ENCODE measurements at regions not wholly inside any gene's neighbourhood (a gene's known extent, or its start where the extent isn't known, plus 50 kb on each side); places are given as distances from the start of the nearest gene placed in this dataset.

- Histone ChIP-seq H3K23me2 (ENCODE audit: low read depth, low read length) (no peaks in the 10 kb centered on the region), H4K91ac (replicated peaks; ENCODE audit: insufficient read length, low read length) (no peak overlapping the region), H3K27ac (ENCODE audit: low read depth, low read length) (no peak overlapping the region), H3K4me1 (replicated peaks in 1 of 4; ENCODE audit: control insufficient read depth in 3 of 4, insufficient read depth in 4 of 4, low read length in 3 of 4) (peaks cover 0 to 4% (median 0%) of the 10 kb centered on the region in 4 experiments; a peak in 1 of 7 replicates), H3K79me1 (ENCODE audit: low read depth, low read length) (no peaks in the 10 kb centered on the region), H3K4me2 (ENCODE audit: insufficient read depth in 1 of 2, low read depth in 2 of 2, low read length in 2 of 2) (no peak overlapping the region), H2BK12ac (ENCODE audit: low read depth, low read length) (no peak overlapping the region), H3K36me3 (ENCODE audit: control insufficient read depth in 2 of 4, insufficient read depth in 4 of 4, low read length in 3 of 4) (no peaks in the 10 kb centered on the region), H2BK20ac (ENCODE audit: low read length) (no peak overlapping the region), H3K4me3 (ENCODE audit: extremely low read depth in 1 of 4, insufficient read depth in 2 of 4, low read depth in 3 of 4, low read length in 4 of 4) (no peak overlapping the region), H2BK15ac (ENCODE audit: low read length) (no peak overlapping the region), H4K8ac (ENCODE audit: extremely low read depth, insufficient read depth, low read length) (no peak overlapping the region), H3K14ac (ENCODE audit: insufficient read length) (no peak overlapping the region), H2AK5ac (ENCODE audit: low read depth, low read length) (no peak overlapping the region), H3K56ac (replicated peaks; ENCODE audit: insufficient read length, low read depth, low read length) (no peak overlapping the region), H2BK120ac (replicated peaks; ENCODE audit: low read depth, low read length) (no peak overlapping the region), H3K9me3 (ENCODE audit: insufficient read depth in 2 of 2, low read depth in 1 of 2, low read length in 1 of 2) (no peaks in the 10 kb centered on the region), H2AFZ (ENCODE audit: low read length) (no peak overlapping the region), H4K20me1 (replicated peaks in 1 of 2; ENCODE audit: control insufficient read depth in 1 of 2, insufficient read depth in 2 of 2, low read length in 2 of 2) (no peaks in the 10 kb centered on the region), H3K23ac (ENCODE audit: insufficient read length) (no peak overlapping the region), H3K18ac (ENCODE audit: extremely low read depth, low read length) (no peak overlapping the region), H3K79me2 (ENCODE audit: control insufficient read depth in 1 of 2, insufficient read depth in 2 of 2, low read length in 2 of 2) (no peaks in the 10 kb centered on the region), H4K5ac (ENCODE audit: insufficient read length, low read depth, low read length) (no peak overlapping the region), H3K27me3 (replicated peaks in 1 of 4; ENCODE audit: control insufficient read depth in 3 of 4, extremely low read depth in 1 of 4, insufficient read depth in 3 of 4, low read length in 3 of 4) (peaks cover 0 to 1% (median 0%) of the 10 kb centered on the region in 4 experiments; a peak in 1 of 7 replicates), H3K9ac (replicated peaks in 1 of 4; ENCODE audit: extremely low read depth in 1 of 4, low read depth in 3 of 4, low read length in 3 of 4) (no peak overlapping the region), H2BK5ac (ENCODE audit: low read depth, low read length) (no peak overlapping the region), H3K4ac (replicated peaks; ENCODE audit: insufficient read length, low read depth, low read length) (no peak overlapping the region)
- CTCF ChIA-PET (ENCODE audit: partially characterized antibody): interaction anchor here (0.6 to 1.4 kb wide), 3 partner anchors 88 to 347 kb away, joined by 3 read pairs; no protein-coding TSS in a partner anchor
- 89% methylated on average over 1 of the region's 1 CpG; no CpG with 5 or more reads in 1 of the 2 experiments for WGBS, 2 experiments (ENCODE audit: extremely low coverage in 1 of 2, insufficient coverage in 1 of 2, insufficient read length in 1 of 2, insufficient replicate concordance in 2 of 2, low coverage in 1 of 2, low lambda C conversion rate in 2 of 2, missing lambda C conversion rate in 1 of 2)
- DNase-seq (ENCODE audit: low read depth in 1 of 2, low spot score in 2 of 2) (no peak), FAIRE-seq (no peak)
- POLR2A ChIA-PET (ENCODE audit: partially characterized antibody): interaction anchor here (0.6 kb wide), 1 partner anchor 21 kb away, joined by 3 read pairs; no protein-coding TSS in a partner anchor
- TF ChIP-seq HDAC2 (IDR thresholded peaks at IDR 0.05; ENCODE audit: borderline replicate concordance in 1 of 2, low read depth in 2 of 2, low read length in 2 of 2): no peak
- TF ChIP-seq ASH2L (IDR thresholded peaks at IDR 0.05; ENCODE audit: low read length): no peak
- TF ChIP-seq EP300 (IDR thresholded peaks at IDR 0.05; ENCODE audit: borderline replicate concordance in 1 of 2, low read depth in 2 of 2, low read length in 2 of 2): no peak
- no peak for TF ChIP-seq E2F6 (IDR thresholded peaks at IDR 0.05)
- no peak for TF ChIP-seq MAX (IDR thresholded peaks at IDR 0.05)
- TF ChIP-seq TCF12 (IDR thresholded peaks at IDR 0.05; ENCODE audit: low read depth, low read length): no peak
- TF ChIP-seq BCL11A (IDR thresholded peaks at IDR 0.05; ENCODE audit: low read depth in 2 of 2, low read length in 2 of 2): no peak
- TF ChIP-seq KDM4A (IDR thresholded peaks at IDR 0.05; ENCODE audit: low read depth, low read length, severe bottlenecking): no peak
- TF ChIP-seq TAF7 (optimal IDR thresholded peaks at IDR 0.05; ENCODE audit: borderline replicate concordance, low read depth, low read length): no peak
- TF ChIP-seq GABPA (IDR thresholded peaks at IDR 0.05; ENCODE audit: borderline replicate concordance, insufficient read depth, low read length): no peak
- no peak for TF ChIP-seq POU5F1 (IDR thresholded peaks at IDR 0.05; ENCODE audit: low read depth, low read length)
- TF ChIP-seq RAD21 (IDR thresholded peaks at IDR 0.05 in 1 of 2, conservative IDR thresholded peaks at IDR 0.05 in 1 of 2; ENCODE audit: low read depth in 2 of 2, low read length in 2 of 2): no peak
Observed at GRCh38 chr16:72487283-72487682, 315.3 kb upstream of the PMFBP1 start.
